HCT116 (cell line): ENCODE measurements at regions not wholly inside any gene's neighbourhood (a gene's known extent, or its start where the extent isn't known, plus 50 kb on each side); places are given as distances from the start of the nearest gene placed in this dataset.

ENCODE experiments used
- RAD21 ChIP-seq: IDR thresholded peaks from 2 replicates; pipeline ENCODE4 v1.6.1; 2012; ENCODE audit warnings: low read depth, mild to moderate bottlenecking
- SP1 ChIP-seq: IDR thresholded peaks from 2 replicates; pipeline ENCODE4 v1.6.1; 2012; ENCODE audit warnings: low read depth
- TF ChIP-seq, protein P1 (sequence below), 3 experiments: fragments of 200-600 bp in 1 of 3; sonication (generic) in 1 of 3; IDR thresholded peaks in 2 of 3; conservative IDR thresholded peaks in 1 of 3; 2 replicates each; pipeline ENCODE4 v1.5.1; 2012 to 2017; ENCODE audit warnings: low read depth in 2 of 3, low read length in 2 of 3, antibody characterized with exemption in 1 of 3, borderline replicate concordance in 1 of 3, control low read depth in 1 of 3, mild to moderate bottlenecking in 1 of 3, mixed read lengths in 1 of 3, mixed run types in 1 of 3, moderate library complexity in 1 of 3; ENCODE audit not compliant: insufficient read depth in 1 of 3

DNA sequence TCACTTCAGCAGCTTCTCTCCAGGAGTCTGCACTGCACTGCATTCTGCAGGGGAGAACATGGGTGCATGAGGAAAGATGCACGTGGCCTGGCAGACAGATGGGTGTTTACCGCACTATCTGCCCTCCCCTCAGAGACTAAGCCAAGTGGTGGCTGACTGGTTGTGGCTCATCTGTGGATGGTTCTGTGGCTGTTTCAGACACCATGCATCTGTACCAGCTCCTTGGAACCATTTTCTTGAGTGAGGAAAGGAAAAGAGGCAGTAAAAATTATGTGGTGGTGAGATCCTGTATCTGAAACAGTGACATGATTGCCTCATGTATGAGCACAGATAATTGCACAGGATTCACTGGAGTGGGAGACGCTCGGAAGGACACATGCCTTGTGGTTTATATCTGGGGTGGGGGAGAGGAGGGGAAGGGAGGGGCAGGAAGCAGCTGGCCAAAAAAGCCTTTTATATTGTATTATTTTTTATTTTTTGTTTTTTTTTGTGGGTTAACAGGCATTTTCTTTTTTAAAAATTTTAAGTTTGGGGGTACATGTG lies 161.7 kb downstream of the ERMARD start:
- TF ChIP-seq, protein P1, sequence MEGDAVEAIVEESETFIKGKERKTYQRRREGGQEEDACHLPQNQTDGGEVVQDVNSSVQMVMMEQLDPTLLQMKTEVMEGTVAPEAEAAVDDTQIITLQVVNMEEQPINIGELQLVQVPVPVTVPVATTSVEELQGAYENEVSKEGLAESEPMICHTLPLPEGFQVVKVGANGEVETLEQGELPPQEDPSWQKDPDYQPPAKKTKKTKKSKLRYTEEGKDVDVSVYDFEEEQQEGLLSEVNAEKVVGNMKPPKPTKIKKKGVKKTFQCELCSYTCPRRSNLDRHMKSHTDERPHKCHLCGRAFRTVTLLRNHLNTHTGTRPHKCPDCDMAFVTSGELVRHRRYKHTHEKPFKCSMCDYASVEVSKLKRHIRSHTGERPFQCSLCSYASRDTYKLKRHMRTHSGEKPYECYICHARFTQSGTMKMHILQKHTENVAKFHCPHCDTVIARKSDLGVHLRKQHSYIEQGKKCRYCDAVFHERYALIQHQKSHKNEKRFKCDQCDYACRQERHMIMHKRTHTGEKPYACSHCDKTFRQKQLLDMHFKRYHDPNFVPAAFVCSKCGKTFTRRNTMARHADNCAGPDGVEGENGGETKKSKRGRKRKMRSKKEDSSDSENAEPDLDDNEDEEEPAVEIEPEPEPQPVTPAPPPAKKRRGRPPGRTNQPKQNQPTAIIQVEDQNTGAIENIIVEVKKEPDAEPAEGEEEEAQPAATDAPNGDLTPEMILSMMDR (IDR thresholded peaks at IDR 0.05 in 2 of 3, conservative IDR thresholded peaks at IDR 0.05 in 1 of 3; ENCODE audit: borderline replicate concordance in 1 of 3, insufficient read depth in 1 of 3, low read depth in 2 of 3, low read length in 2 of 3): no peak
- TF ChIP-seq RAD21: no peak
- TF ChIP-seq SP1: no peak
